ENCODE measurements at regions not wholly inside any gene's neighbourhood (a gene's known extent, or its start where the extent isn't known, plus 50 kb on each side); places are given as distances from the start of the nearest gene placed in this dataset.

GRCh38 chrX:145178268-145178667 is 69.0 kb upstream of the SPANXN1 start:
- DNase-seq, result no peak

DNA sequence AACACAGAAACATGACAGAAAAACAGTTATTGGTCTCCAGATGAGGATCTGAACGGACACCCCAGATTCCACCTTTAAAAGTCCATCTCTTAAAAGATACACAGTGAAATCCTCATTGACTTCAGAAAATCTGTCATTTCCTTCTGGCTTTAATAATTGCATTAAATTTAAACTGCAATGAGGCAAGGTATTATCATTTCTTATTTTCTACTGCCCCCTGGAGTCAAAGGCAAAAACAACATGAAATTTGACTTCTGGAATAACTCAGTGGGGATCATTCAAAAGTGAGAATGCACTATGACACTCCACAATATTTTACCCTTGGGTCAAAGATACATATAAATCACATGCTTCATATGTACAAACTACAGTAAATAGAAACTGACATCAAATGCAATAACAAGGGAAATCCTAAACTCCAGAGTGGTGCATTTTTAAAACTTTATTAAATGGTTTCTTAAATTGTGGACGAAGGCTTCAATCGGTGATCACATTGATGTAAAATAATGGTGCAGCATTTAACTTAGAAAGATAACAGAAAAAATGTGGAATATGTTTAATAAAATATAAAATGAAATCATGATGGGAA is 56.4 kb upstream of the SPANXN1 start:
- DNase-seq, result peak; percentile 13

Data from NCI-H1092 (cell line).